ENCODE measurements at regions not wholly inside any gene's neighbourhood (a gene's known extent, or its start where the extent isn't known, plus 50 kb on each side); places are given as distances from the start of the nearest gene placed in this dataset.
A peak's percentile ranks its signal among the peaks of the same experiment; 100 is the strongest.

DNA sequence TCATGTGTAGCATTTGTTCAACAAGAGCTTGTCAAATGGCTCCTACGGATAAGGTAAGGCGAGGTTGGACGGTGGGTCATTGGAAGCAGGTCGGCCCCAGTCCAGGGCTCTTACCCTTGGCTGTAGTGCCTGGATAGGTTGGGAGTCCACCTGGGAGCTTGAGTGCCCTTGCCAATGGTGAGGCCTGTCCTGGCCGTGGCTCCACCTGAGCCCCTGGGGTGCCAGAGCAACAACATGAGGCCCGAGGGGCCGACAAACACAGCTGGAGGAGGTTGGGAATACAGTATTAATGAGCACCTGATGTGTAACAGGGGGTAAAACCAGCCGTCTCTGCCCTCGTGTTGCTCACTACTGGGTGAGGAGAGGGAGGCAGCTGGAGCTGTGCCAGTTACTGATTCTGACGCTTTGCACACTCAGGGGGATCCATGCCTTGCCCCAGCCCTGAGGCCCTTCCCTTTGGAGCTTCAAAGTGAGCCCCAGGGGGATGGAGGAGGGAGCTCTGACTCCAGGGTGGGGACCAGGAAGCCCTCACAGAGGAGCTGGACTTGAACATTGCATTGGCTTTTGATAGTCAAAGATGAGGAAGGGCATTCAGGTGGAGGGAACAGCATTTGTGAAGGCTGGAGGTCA lies 87.2 kb downstream of the RHOB start (continued):
- TF ChIP-seq ZNF225 (CRISPR knock-in tag; IDR thresholded peaks at IDR 0.05) (0 out of 2 replicates have a peak, but pooled peaks have one; percentile 52), HES4 (CRISPR knock-in tag; IDR thresholded peaks at IDR 0.05; ENCODE audit: borderline replicate concordance) (0 out of 2 replicates have a peak, but pooled peaks have one; percentile 18), SOX13 (IDR thresholded peaks at IDR 0.05) (no peak), SOX13 (CRISPR knock-in tag; conservative IDR thresholded peaks at IDR 0.05 in 1 of 2, IDR thresholded peaks at IDR 0.05 in 1 of 2) (no peak), ZFP37 (CRISPR knock-in tag; IDR thresholded peaks at IDR 0.05; ENCODE audit: borderline replicate concordance) (no peak), SAP130 (CRISPR knock-in tag; IDR thresholded peaks at IDR 0.05; ENCODE audit: low read depth) (no peak), CBFB (CRISPR knock-in tag; IDR thresholded peaks at IDR 0.05) (no peak), ZNF12 (CRISPR knock-in tag; IDR thresholded peaks at IDR 0.05) (no peak), PHF8 (CRISPR knock-in tag; IDR thresholded peaks at IDR 0.05) (no peak), RCOR2 (CRISPR knock-in tag; IDR thresholded peaks at IDR 0.05) (no peak), ZMYM3 (CRISPR knock-in tag; IDR thresholded peaks at IDR 0.05) (peak; percentile 46), ZBTB3 (CRISPR knock-in tag; IDR thresholded peaks at IDR 0.05; ENCODE audit: borderline replicate concordance, low read depth) (no peak)
- TF ChIP-seq, protein P1, sequence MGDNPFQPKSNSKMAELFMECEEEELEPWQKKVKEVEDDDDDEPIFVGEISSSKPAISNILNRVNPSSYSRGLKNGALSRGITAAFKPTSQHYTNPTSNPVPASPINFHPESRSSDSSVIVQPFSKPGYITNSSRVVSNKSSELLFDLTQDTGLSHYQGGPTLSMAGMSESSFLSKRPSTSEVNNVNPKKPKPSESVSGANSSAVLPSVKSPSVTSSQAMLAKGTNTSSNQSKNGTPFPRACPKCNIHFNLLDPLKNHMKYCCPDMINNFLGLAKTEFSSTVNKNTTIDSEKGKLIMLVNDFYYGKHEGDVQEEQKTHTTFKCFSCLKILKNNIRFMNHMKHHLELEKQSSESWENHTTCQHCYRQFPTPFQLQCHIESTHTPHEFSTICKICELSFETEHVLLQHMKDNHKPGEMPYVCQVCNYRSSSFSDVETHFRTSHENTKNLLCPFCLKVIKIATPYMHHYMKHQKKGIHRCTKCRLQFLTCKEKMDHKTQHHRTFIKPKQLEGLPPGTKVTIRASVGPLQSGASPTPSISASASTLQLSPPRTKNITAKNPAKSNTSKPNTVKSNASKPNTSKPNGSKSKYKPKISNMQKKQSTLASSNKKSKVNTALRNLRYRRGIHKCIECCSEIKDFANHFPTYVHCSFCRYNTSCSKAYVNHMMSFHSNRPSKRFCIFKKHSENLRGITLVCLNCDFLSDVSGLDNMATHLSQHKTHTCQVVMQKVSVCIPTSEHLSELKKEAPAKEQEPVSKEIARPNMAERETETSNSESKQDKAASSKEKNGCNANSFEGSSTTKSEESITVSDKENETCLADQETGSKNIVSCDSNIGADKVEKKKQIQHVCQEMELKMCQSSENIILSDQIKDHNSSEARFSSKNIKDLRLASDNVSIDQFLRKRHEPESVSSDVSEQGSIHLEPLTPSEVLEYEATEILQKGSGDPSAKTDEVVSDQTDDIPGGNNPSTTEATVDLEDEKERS (CRISPR knock-in tag; IDR thresholded peaks at IDR 0.05) = 0 out of 2 replicates have a peak, but pooled peaks have one; percentile 19
- TF ChIP-seq, protein P2, sequence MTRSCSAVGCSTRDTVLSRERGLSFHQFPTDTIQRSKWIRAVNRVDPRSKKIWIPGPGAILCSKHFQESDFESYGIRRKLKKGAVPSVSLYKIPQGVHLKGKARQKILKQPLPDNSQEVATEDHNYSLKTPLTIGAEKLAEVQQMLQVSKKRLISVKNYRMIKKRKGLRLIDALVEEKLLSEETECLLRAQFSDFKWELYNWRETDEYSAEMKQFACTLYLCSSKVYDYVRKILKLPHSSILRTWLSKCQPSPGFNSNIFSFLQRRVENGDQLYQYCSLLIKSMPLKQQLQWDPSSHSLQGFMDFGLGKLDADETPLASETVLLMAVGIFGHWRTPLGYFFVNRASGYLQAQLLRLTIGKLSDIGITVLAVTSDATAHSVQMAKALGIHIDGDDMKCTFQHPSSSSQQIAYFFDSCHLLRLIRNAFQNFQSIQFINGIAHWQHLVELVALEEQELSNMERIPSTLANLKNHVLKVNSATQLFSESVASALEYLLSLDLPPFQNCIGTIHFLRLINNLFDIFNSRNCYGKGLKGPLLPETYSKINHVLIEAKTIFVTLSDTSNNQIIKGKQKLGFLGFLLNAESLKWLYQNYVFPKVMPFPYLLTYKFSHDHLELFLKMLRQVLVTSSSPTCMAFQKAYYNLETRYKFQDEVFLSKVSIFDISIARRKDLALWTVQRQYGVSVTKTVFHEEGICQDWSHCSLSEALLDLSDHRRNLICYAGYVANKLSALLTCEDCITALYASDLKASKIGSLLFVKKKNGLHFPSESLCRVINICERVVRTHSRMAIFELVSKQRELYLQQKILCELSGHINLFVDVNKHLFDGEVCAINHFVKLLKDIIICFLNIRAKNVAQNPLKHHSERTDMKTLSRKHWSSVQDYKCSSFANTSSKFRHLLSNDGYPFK (CRISPR knock-in tag; IDR thresholded peaks at IDR 0.05; ENCODE audit: borderline replicate concordance) = 0 out of 2 replicates have a peak, but pooled peaks have one; percentile 5
- TF ChIP-seq, protein P3, sequence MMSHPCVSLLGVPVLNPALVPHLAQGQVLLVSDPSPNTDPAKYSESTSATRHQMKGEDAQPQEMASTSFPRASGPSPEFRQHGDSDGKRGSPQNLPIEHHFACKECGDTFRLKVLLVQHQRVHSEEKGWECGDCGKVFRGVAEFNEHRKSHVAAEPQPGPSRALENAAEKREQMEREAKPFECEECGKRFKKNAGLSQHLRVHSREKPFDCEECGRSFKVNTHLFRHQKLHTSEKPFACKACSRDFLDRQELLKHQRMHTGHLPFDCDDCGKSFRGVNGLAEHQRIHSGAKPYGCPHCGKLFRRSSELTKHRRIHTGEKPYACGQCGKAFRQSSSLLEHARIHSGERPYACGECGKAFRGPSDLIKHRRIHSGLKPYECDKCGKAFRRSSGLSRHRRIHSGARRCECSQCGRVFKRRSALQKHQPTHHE (CRISPR knock-in tag; IDR thresholded peaks at IDR 0.05; ENCODE audit: borderline replicate concordance) = no peak
- TF ChIP-seq, protein P4, sequence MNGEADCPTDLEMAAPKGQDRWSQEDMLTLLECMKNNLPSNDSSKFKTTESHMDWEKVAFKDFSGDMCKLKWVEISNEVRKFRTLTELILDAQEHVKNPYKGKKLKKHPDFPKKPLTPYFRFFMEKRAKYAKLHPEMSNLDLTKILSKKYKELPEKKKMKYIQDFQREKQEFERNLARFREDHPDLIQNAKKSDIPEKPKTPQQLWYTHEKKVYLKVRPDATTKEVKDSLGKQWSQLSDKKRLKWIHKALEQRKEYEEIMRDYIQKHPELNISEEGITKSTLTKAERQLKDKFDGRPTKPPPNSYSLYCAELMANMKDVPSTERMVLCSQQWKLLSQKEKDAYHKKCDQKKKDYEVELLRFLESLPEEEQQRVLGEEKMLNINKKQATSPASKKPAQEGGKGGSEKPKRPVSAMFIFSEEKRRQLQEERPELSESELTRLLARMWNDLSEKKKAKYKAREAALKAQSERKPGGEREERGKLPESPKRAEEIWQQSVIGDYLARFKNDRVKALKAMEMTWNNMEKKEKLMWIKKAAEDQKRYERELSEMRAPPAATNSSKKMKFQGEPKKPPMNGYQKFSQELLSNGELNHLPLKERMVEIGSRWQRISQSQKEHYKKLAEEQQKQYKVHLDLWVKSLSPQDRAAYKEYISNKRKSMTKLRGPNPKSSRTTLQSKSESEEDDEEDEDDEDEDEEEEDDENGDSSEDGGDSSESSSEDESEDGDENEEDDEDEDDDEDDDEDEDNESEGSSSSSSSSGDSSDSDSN (CRISPR knock-in tag; IDR thresholded peaks at IDR 0.05) = no peak
- TF ChIP-seq, protein P5, sequence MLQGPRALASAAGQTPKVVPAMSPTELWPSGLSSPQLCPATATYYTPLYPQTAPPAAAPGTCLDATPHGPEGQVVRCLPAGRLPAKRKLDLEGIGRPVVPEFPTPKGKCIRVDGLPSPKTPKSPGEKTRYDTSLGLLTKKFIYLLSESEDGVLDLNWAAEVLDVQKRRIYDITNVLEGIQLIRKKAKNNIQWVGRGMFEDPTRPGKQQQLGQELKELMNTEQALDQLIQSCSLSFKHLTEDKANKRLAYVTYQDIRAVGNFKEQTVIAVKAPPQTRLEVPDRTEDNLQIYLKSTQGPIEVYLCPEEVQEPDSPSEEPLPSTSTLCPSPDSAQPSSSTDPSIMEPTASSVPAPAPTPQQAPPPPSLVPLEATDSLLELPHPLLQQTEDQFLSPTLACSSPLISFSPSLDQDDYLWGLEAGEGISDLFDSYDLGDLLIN (CRISPR knock-in tag; IDR thresholded peaks at IDR 0.05; ENCODE audit: borderline replicate concordance) = no peak

Data from HepG2 (cell line).